ELF-1 (cell line): ENCODE measurements at regions not wholly inside any gene's neighbourhood (a gene's known extent, or its start where the extent isn't known, plus 50 kb on each side); places are given as distances from the start of the nearest gene placed in this dataset.

ENCODE experiments used
- DNase-seq: peaks from one replicate; pipeline ENCODE4 v3.0.0-alpha.2; 2016; ENCODE audit warnings: low read depth, low spot score

DNA sequence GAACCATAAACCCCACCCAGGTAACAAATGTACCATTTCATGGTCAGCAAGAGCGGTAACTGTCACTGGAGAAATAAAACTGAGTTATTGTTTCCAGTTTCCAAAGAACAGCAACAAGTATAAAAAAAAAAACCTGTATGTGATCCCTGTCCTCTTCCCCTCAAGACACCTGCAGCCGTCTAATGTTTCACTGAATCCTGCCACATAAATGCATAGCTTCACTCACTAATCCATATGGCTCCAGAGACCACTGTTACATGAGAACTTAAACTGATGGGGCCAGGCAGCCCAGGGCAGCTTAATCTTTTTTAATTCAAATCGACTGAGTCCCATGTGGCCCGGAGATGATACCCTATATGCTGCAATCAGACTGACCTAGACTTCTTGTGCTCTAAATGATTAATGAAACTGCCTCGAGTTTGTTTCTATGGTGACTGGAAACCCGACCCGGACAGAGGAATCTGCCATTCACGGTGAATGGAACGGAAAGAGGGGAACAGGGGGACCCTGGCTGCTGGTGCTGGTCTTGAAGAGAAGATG, 60.9 kb upstream of the SIX2 start:
- DNase-seq = no peak

DNA sequence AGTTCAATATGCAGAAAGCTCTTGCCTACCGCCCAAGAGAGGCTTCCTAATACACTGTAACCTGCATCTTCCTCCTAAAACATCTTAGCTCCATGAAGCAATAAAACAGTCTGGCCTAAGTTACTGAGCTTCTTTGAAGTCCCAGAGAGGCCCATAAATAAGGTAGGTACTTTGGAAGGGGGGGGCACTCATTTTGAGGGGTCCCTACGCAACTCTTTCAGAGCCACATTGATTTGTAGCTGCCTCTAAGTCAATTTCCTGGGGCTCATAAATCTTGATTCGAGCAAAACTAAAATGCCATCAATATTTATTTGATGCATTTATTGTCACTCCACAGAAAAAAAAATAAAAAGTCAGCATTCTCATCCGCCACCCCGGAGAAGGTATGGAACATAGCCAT, 60.4 kb upstream of the SIX2 start:
- DNase-seq = no peak

DNA sequence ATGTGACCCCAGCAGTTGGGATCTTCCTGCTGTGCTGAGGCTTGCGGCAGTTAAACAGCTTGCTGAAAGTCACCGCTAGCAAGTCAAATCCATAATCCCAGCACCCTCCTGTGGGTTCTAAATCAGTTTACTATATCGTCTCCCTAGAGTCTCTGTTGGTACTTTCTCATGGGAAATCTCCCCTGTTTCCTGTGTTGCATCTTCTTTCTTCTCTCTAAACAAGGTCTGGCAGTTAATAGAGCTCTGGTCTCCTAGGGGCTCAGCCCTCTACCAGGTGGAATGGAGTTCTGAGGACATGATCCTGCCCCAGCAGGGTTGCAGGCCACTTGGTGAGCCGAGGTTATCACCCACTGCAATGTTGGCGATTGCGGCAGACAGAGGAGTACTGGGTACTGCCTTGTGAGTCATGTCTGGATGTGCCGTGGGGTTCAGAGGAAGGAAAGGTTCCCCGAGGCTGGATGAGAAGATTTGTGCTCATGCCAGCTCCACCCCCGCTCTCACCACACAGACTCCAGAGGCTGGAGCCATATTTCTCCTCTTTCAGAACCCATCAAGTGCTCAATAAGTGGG, 59.4 kb upstream of the SIX2 start:
- DNase-seq = no peak

DNA sequence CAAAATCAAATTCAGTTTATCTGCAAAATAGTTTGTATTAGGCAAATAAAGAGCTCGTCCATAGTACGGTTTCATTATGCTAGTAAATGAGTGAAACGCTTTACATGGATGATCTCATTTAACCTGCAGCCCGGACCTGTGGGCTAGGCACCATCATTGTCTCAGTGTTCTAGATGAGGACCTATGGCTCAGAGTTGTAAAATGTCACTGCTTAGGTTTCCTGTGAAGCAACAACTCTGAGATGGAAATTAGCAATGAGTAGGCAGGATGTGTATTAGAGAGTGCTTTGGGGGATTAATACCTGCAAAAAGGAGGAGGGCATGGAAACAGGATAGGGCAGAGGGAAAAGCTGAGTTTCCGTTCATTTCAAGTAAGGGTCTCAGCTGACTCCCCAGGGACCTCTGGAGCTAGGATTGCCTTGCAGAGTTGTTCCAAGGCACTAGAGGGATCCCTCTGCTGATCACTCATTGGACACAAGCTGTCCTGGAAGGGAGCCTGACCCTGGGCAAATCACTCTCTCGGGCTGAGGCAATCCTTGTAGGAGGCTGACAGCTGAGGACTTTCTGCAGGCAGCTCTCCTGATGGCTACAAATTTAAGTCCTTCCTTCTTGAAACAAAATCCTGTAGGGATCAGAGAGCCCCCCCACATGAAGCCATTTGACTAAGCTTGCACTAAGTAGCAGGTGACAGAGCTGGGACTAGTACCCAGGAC, 58.8 kb upstream of the SIX2 start:
- peak; percentile 60 for DNase-seq
